Thyroid gland (tissue), 4 donors: ENCODE measurements at regions not wholly inside any gene's neighbourhood (a gene's known extent, or its start where the extent isn't known, plus 50 kb on each side); places are given as distances from the start of the nearest gene placed in this dataset.

Experiments used
- DNase-seq, 2 donors: peaks; one replicate each; pipeline ENCODE4 v3.0.0-alpha.2; 2019
- H3K27ac ChIP-seq, 3 donors: fragments of 200-600 bp; sonication (generic); 1 replicate in 2 of 3; 2 replicates in 1 of 3; pipeline ENCODE4 v1.5.1; 2016 to 2019; ENCODE audit warnings: mild to moderate bottlenecking in 1 of 3, moderate library complexity in 1 of 3
- H3K27me3 ChIP-seq: fragments of 200-600 bp; sonication (generic); one replicate; pipeline ENCODE4 v1.5.1; 2019
- H3K36me3 ChIP-seq, 2 donors: fragments of 200-600 bp; sonication (generic); one replicate each; pipeline ENCODE4 v1.5.1; 2016 to 2019
- H3K4me1 ChIP-seq, 2 donors: fragments of 200-600 bp; sonication (generic); one replicate each; pipeline ENCODE4 v1.5.1; 2017 to 2019
- H3K4me3 ChIP-seq, 3 donors: fragments of 200-600 bp; sonication (generic); replicated peaks in 1 of 3; 1 replicate in 2 of 3; 2 replicates in 1 of 3; pipeline ENCODE4 v1.5.1; 2016; ENCODE audit warnings: mild to moderate bottlenecking in 1 of 3
- H3K9me3 ChIP-seq: fragments of 200-600 bp; sonication (generic); one replicate; pipeline ENCODE4 v1.5.1; 2017
- POLR2A ChIP-seq, 2 donors: fragments of 450-650 bp; IDR thresholded peaks; one replicate each; pipeline ENCODE4 v1.6.1; 2017; ENCODE audit warnings: antibody characterized with exemption in 2 of 2, mild to moderate bottlenecking in 2 of 2, moderate library complexity in 1 of 2
- WGBS, 2 donors: methylation state at CpG; one replicate each; pipeline ENCODE4 v1.1.5; 2017; 5-methylcytosine and 5-hydroxymethylcytosine counted together
- intact Hi-C: fragments of 100-400 bp; cut with DNase I; formaldehyde crosslinking; loops from one replicate; pipeline ENCODE4 v1.15.1; 2023
- TF ChIP-seq, protein P1 (sequence below), 6 experiments: fragments of 200-600 bp in 3 of 6; fragments of 450-650 bp in 3 of 6; sonication (generic) in 3 of 6; IDR thresholded peaks; one replicate each; pipeline ENCODE4 v1.5.1; 2016 to 2019; ENCODE audit warnings: antibody characterized with exemption in 6 of 6, mild to moderate bottlenecking in 2 of 6, inconsistent platforms in 1 of 6, moderate library complexity in 1 of 6

DNA sequence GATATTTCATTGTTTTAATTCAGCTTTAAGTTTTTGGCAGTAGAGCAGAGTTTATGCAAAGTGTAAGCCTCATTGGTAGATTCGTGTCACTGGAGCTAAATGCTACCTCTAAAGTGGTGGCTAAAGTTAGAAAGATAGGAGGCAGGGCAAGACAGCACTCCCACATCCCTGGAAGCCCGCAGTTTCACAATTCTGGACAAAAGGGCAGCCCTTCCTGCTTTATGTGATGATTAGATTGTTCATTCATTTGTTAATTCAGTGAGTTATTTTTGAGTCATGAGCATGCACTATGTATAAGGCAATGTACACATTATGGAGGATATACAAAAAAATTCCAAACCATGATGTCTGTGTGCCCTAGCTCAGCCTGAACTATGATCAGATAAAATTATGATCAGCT is 52.1 kb upstream of the EIF3M start:
- Histone ChIP-seq H3K27ac (no peak overlapping the region), H3K27me3 (no peaks in the 10 kb centered on the region), H3K4me3 (no peak overlapping the region), H3K36me3 (no peaks in the 10 kb centered on the region), H3K4me1 (no peaks in the 10 kb centered on the region), H3K9me3 (no peaks in the 10 kb centered on the region)
- DNase-seq = no peak
- TF ChIP-seq, protein P1, sequence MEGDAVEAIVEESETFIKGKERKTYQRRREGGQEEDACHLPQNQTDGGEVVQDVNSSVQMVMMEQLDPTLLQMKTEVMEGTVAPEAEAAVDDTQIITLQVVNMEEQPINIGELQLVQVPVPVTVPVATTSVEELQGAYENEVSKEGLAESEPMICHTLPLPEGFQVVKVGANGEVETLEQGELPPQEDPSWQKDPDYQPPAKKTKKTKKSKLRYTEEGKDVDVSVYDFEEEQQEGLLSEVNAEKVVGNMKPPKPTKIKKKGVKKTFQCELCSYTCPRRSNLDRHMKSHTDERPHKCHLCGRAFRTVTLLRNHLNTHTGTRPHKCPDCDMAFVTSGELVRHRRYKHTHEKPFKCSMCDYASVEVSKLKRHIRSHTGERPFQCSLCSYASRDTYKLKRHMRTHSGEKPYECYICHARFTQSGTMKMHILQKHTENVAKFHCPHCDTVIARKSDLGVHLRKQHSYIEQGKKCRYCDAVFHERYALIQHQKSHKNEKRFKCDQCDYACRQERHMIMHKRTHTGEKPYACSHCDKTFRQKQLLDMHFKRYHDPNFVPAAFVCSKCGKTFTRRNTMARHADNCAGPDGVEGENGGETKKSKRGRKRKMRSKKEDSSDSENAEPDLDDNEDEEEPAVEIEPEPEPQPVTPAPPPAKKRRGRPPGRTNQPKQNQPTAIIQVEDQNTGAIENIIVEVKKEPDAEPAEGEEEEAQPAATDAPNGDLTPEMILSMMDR (IDR thresholded peaks at IDR 0.05) = no peak
- no peak for TF ChIP-seq POLR2A (IDR thresholded peaks at IDR 0.05)
- WGBS, 2 donors = 59 to 61% methylated on average over 2 of the region's 2 CpGs
- intact Hi-C loops = no loop called here

DNA sequence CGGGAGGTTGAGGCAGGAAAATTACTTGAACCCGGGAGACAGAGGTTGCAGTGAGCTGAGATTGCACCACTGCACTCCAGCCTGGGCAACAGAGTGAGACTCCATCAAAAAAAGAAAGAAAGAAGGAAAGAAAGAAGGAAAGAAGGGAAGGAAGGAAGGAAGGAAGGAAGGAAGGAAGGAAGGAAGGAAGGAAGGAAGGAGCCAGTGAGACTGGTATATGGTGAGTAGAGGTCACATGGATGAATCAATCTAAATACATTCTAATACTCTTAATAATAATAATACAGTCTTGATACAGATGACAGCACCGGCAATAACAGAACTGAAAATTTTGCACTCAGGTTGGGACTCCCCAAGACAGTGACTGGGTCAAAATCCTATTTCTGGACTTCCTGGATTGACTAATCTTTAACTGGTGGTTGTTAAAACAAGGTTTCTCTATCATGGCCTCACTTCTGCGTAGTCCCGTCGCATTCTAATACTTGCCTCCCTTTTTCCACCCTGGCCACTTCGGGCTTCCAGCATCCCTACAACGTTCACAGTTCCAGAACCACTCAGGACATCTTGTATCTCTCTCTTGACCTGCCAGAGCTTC is 53.5 kb upstream of the EIF3M start:
- intact Hi-C loops = no loop called here
- 90 to 96% methylated on average over 8 of the region's 8 CpGs for WGBS, 2 donors
- TF ChIP-seq, protein P1 (IDR thresholded peaks at IDR 0.05) = no peak
- TF ChIP-seq POLR2A (IDR thresholded peaks at IDR 0.05) = no peak
- no peaks in the 10 kb centered on the region for H3K36me3 ChIP-seq
- H3K4me3 ChIP-seq = no peak overlapping the region
- no peak overlapping the region for H3K27ac ChIP-seq
- DNase-seq = no peak
- no peaks in the 10 kb centered on the region for H3K9me3 ChIP-seq
- H3K4me1 ChIP-seq = no peaks in the 10 kb centered on the region
- no peaks in the 10 kb centered on the region for H3K27me3 ChIP-seq

DNA sequence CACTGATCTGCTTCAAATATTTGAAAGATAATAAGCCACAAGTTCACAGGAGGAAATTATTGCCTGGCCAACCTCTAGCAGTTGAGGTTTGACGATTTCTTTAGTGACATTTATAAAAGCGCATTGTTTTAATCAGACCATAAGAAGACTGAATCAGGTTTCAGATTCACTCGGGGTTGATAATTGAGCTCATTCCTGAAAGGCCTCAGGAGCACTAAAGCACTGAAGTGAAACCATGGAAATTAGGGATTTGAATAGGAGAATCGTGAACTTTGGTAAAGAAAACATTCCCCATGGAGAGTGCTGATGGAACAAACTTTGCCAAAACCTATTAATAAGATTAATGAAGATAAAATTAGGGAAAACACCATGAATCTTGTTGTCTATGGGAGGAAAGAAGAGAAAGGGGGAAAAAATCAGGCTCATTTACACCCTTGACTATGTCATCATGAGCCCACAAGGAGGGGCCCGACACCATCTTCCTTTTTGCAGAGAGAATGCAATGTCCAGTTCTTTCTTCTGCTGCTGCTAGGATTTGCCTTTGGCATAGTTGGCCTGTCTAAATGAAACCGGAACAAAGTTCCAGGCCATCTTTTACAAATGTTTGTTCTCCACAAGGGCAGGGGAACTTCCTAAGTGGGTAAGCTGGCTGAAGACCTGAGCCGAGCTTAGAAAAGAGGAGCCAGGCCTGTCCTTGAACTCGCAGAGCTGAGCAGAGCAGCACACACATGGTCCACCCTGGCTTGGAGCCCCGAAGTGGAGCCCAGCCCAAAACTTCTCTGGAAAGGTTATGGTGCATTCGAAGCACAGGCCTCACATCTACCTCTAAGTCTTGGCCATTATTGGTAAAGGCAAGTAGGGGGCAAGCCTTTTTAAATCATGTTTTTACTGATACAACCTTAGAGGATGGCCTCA is 56.1 kb upstream of the EIF3M start:
- Histone ChIP-seq H3K27me3 (no peaks in the 10 kb centered on the region), H3K36me3 (no peaks in the 10 kb centered on the region), H3K27ac (no peak overlapping the region), H3K4me3 (no peak overlapping the region), H3K9me3 (no peaks in the 10 kb centered on the region), H3K4me1 (no peaks in the 10 kb centered on the region)
- WGBS, 2 donors = 55% methylated on average over 10 of the region's 10 CpGs
- no peak for DNase-seq
- intact Hi-C loops = no loop called here
- TF ChIP-seq, protein P1 (IDR thresholded peaks at IDR 0.05) = no peak
- TF ChIP-seq POLR2A (IDR thresholded peaks at IDR 0.05) = no peak

DNA sequence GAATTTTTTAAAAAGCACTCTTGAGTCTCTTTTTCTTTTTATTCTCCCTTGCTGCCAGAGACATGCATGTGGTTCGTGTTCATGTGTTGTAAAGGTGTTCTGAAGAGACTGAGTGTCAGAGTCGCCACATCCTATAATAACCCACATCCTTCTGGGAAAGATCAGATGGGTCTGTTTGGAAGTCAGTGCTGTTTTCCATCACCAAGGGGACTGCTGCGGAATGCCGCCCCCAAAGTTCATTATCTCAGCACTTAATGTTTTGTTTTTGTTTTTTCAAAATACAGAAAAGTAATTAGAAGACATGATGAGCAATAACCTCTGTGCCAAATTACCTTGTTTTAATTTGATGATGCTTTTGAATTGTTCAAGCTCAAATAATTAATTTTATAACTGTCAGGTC is 56.9 kb upstream of the EIF3M start:
- 77 to 84% methylated on average over 4 of the region's 4 CpGs for WGBS, 2 donors
- H3K9me3 ChIP-seq = no peaks in the 10 kb centered on the region
- no peaks in the 10 kb centered on the region for H3K36me3 ChIP-seq
- H3K27ac ChIP-seq = no peak overlapping the region
- intact Hi-C loops = no loop called here
- DNase-seq = no peak
- H3K4me1 ChIP-seq = no peaks in the 10 kb centered on the region
- TF ChIP-seq, protein P1 (IDR thresholded peaks at IDR 0.05) = no peak
- no peak for TF ChIP-seq POLR2A (IDR thresholded peaks at IDR 0.05)
- H3K27me3 ChIP-seq = no peaks in the 10 kb centered on the region
- H3K4me3 ChIP-seq = no peak overlapping the region

DNA sequence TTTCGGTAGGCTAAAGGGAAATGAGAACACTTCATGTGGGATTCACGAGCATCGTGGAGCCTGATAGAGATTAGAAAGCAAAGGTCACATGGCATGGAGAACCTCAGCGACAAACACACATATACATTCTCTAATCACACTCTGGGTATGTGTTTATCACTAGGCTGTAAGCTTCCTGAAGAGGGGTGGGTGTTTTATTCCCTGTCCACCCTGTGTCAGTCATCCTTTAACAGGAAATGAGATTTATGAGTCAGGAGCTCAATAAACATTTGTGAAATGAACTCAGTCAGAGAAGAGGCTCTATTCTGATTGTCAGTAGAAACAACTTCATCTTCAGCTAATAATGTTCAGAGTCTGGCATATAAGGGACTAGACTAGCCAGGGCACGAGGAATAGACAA is 71.7 kb upstream of the EIF3M start:
- no peak overlapping the region for H3K27ac ChIP-seq
- no peaks in the 10 kb centered on the region for H3K9me3 ChIP-seq
- 66 to 70% methylated on average over 5 of the region's 5 CpGs for WGBS, 2 donors
- TF ChIP-seq, protein P1 (IDR thresholded peaks at IDR 0.05) = no peak
- TF ChIP-seq POLR2A (IDR thresholded peaks at IDR 0.05) = no peak
- H3K36me3 ChIP-seq = no peaks in the 10 kb centered on the region
- H3K4me1 ChIP-seq = no peaks in the 10 kb centered on the region
- no peak for DNase-seq
- H3K27me3 ChIP-seq = no peaks in the 10 kb centered on the region
- H3K4me3 ChIP-seq = no peak overlapping the region
- intact Hi-C loops = no loop called here
